GM12874 (cell line): ENCODE measurements at regions not wholly inside any gene's neighbourhood (a gene's known extent, or its start where the extent isn't known, plus 50 kb on each side); places are given as distances from the start of the nearest gene placed in this dataset.

Source experiments
- TF ChIP-seq, protein P1 (sequence below): IDR thresholded peaks from 2 replicates; pipeline ENCODE4 v1.5.1; 2011; ENCODE audit warnings: low read depth, mild to moderate bottlenecking, control low read depth, low read length, moderate library complexity; ENCODE audit not compliant: insufficient read depth

DNA sequence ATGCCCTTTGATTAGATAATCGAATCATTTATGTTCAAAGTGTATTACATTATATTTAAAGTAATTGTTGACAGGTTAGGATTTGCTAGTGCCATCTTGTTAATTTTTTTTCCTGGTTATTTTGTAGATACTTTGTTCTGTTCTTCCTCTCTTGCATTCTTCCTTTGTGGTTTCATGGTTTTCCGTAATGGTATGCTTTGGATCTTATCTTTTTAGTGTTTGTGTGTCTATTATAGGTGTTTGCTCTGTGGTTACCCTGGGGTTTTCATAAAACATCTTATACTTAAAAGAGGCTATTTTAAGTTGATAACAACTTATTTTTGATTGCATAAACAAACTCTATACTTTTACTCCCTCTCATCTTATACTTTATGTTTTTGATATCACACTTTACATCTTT is 108.2 kb upstream of the SRD5A3 start:
- TF ChIP-seq, protein P1, sequence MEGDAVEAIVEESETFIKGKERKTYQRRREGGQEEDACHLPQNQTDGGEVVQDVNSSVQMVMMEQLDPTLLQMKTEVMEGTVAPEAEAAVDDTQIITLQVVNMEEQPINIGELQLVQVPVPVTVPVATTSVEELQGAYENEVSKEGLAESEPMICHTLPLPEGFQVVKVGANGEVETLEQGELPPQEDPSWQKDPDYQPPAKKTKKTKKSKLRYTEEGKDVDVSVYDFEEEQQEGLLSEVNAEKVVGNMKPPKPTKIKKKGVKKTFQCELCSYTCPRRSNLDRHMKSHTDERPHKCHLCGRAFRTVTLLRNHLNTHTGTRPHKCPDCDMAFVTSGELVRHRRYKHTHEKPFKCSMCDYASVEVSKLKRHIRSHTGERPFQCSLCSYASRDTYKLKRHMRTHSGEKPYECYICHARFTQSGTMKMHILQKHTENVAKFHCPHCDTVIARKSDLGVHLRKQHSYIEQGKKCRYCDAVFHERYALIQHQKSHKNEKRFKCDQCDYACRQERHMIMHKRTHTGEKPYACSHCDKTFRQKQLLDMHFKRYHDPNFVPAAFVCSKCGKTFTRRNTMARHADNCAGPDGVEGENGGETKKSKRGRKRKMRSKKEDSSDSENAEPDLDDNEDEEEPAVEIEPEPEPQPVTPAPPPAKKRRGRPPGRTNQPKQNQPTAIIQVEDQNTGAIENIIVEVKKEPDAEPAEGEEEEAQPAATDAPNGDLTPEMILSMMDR = no peak

DNA sequence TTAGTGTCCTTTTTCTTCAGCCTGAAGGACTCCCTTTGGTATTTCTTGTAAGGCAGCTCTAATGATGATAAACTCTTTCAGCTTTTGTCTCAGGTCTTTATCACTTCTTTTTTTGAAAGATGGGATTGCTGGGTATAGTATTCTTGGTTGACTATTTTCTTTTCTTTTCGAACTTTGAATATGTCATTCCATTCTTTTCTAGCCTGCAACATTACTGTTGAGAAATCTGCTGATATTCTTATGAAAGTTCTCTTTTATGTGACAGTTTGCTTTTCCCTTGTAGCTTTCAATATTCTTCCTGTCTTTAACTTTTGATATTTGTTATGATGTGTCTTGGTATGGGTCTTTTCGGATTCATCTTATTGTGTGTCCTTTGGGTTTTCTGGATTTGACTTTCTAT is 107.6 kb upstream of the SRD5A3 start:
- TF ChIP-seq, protein P1 = no peak

DNA sequence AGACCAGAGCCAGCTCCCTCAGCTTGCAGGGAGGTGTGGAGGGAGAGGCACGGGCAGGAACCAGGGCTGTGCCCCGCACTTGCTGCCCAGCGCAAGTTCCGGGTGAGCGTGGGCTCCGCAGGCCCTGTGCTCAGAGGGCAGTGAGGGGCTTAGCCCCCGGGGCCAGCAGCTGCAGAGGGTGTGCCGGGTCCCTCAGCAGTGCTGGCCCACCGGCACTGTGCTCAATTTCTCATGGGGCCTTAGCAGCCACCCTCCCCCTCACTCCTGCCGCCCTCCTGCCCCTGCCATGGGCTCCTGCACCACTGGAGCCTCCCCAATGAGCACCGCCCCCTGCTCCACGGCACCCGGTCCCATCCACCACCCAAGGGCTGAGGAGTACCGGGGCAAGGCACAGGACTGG is 104.6 kb upstream of the SRD5A3 start:
- TF ChIP-seq, protein P1 = no peak

DNA sequence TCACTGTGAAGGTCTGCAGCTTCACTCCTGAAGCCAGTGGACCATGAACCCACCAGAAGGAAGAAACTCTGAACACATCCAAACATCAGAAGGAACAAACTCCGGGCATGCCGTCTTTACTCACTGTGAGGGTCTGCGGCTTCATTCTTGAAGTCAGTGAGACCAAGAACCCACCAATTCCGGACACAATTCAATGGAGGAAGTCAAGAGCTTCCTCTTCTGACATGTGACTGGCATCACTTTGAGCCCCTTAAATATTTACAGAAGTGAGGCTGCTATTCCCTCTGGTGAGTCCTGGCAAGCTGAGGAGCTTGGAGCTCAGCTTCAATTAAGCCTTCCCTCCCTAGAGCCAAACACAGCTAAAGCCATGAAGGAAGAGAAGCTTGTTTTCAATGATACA is 103.5 kb upstream of the SRD5A3 start:
- TF ChIP-seq, protein P1 = no peak

- TF ChIP-seq, protein P1 = no peak
Measured at GRCh38 chr4:55247521-55247920, 98.5 kb upstream of the SRD5A3 start.

DNA sequence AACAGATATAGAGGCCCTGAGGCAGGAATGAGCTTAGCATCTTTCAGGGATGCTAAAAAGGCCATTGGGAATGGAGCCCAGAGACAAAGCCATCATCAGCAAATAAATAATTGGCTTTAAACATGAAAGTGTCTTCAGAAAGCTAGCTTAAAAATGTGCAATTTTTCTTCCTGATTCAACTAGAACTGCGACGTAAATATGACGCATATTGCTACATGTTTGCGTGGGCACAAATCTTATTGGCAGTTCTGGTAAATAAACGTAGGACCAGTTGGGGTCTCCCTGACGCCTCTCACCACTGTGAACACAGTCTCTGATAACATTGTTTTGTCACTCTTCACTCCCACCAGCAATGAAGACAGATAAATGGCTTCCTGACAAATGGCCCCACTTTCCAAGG is 97.3 kb upstream of the SRD5A3 start:
- TF ChIP-seq, protein P1 = no peak

- TF ChIP-seq, protein P1 = no peak
Measured at GRCh38 chr4:55249476-55249875, 96.6 kb upstream of the SRD5A3 start.

GRCh38 chr4:55251342-55251741 is 94.7 kb upstream of the SRD5A3 start:
- TF ChIP-seq, protein P1 = no peak
